Endodermal cell (in vitro differentiated cells): ENCODE measurements at regions not wholly inside any gene's neighbourhood (a gene's known extent, or its start where the extent isn't known, plus 50 kb on each side); places are given as distances from the start of the nearest gene placed in this dataset.
"Not testable (repeated sequence)": the region's sequence is repeated elsewhere in the genome, so short reads cannot be mapped to it uniquely, and the experiment has no call there.

Experiments
- DNase-seq: peaks from one replicate; pipeline ENCODE4 v3.0.0-alpha.2; 2017
- H3K27ac ChIP-seq: 2 replicates; pipeline ENCODE4 v1.5.1; 2013; ENCODE audit warnings: mild to moderate bottlenecking, low read depth, low read length, moderate library complexity
- H3K27me3 ChIP-seq: 2 replicates; pipeline ENCODE4 v1.6.1; 2013; ENCODE audit warnings: mild to moderate bottlenecking, low read length, moderate library complexity; ENCODE audit not compliant: insufficient read depth, control insufficient read depth, poor library complexity, severe bottlenecking
- H3K36me3 ChIP-seq: 2 replicates; pipeline ENCODE4 v1.7.0; 2013; ENCODE audit warnings: mild to moderate bottlenecking, low read length, moderate library complexity; ENCODE audit not compliant: control insufficient read depth, insufficient read depth
- H3K4me1 ChIP-seq: one replicate; pipeline ENCODE4 v1.7.0; 2013; ENCODE audit warnings: low read length; ENCODE audit not compliant: control insufficient read depth, insufficient read depth
- H3K4me3 ChIP-seq: 2 replicates; pipeline ENCODE4 v1.5.1; 2013; ENCODE audit warnings: mild to moderate bottlenecking, low read length, moderate library complexity
- H3K9ac ChIP-seq: 2 replicates; pipeline ENCODE4 v1.6.1; 2013; ENCODE audit warnings: mild to moderate bottlenecking, low read length, moderate library complexity; ENCODE audit not compliant: poor library complexity, severe bottlenecking; ENCODE audit errors: extremely low read depth
- H3K9me3 ChIP-seq: 2 replicates; pipeline ENCODE4 v1.6.1; 2013; ENCODE audit warnings: mild to moderate bottlenecking, low read length, moderate library complexity; ENCODE audit not compliant: control insufficient read depth
- H3K27ac Mint-ChIP-seq: 2 replicates; pipeline ENCODE4 v1.8.0; 2020; ENCODE audit warnings: mixed read lengths
- H3K27me3 Mint-ChIP-seq: 2 replicates; pipeline ENCODE4 v1.8.0; 2021; ENCODE audit warnings: mild to moderate bottlenecking, mixed read lengths; ENCODE audit not compliant: insufficient read depth
- H3K36me3 Mint-ChIP-seq: 2 replicates; pipeline ENCODE4 v1.8.0; 2020; ENCODE audit warnings: low read depth, mixed read lengths
- H3K4me1 Mint-ChIP-seq: 2 replicates; pipeline ENCODE4 v1.8.0; 2020; ENCODE audit warnings: mixed read lengths
- H3K4me3 Mint-ChIP-seq: 2 replicates; pipeline ENCODE4 v1.8.0; 2020; ENCODE audit warnings: mild to moderate bottlenecking, moderate library complexity, mixed read lengths
- H3K9me3 Mint-ChIP-seq: 2 replicates; pipeline ENCODE4 v1.8.0; 2020; ENCODE audit warnings: mild to moderate bottlenecking, mixed read lengths
- CTCF ChIP-seq: fragments of 200-600 bp; sonication (generic); conservative IDR thresholded peaks from 2 replicates; pipeline ENCODE4 v1.5.0; 2021; ENCODE audit warnings: antibody characterized with exemption, mild to moderate bottlenecking
- WGBS, 2 experiments: methylation state at CpG; one replicate each; pipeline versions ENCODE4 v1.1.5 to v1.1.7; 2013; ENCODE audit warnings: missing lambda C conversion rate in 2 of 2, mixed read lengths in 1 of 2; ENCODE audit not compliant: insufficient coverage in 1 of 2, insufficient read length in 1 of 2; 5-methylcytosine and 5-hydroxymethylcytosine counted together

DNA sequence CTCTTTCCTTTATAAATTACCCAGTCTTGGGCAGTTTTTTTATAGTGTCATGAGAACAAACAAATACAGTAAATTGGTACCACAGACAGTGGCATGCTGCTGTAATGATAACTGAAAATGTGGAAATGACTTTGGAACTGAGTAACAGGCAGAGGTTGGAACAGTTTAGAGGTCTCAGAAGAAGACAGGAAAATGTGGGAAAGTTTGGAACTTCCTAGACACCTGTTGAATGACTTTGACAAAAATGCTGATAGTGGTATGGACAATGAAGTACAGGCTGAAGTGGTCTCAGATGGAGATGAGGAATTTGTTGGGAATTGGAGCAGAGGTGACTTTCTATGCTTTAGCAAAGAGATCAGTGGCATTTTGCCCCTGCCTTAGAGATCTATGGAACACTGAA, 1128.4 kb upstream of the POT1 start:
- Histone ChIP-seq H3K27ac (no peak overlapping the region), H3K4me3 (no peak overlapping the region), H3K36me3 (no peaks in the 10 kb centered on the region), H3K9me3 (peaks cover 56% of the 10 kb centered on the region), H3K9ac (no peak overlapping the region), H3K27me3 (no peaks in the 10 kb centered on the region), H3K4me1 (no peaks in the 10 kb centered on the region)
- no peaks in the 10 kb centered on the region for H3K4me1 Mint-ChIP-seq
- no peak overlapping the region for H3K27ac Mint-ChIP-seq
- TF ChIP-seq CTCF: no peak
- H3K27me3 Mint-ChIP-seq: no peaks in the 10 kb centered on the region
- H3K36me3 Mint-ChIP-seq: peaks cover 28% of the 10 kb centered on the region
- no peak overlapping the region for H3K4me3 Mint-ChIP-seq
- DNase-seq: no peak
- H3K9me3 Mint-ChIP-seq: peaks cover 45% of the 10 kb centered on the region

GRCh38 chr7:126056613-126057012, 1127.0 kb upstream of the POT1 start:
- H3K4me1 Mint-ChIP-seq, H3K4me3 Mint-ChIP-seq, H3K27ac ChIP-seq, H3K4me1 ChIP-seq, DNase-seq, H3K4me3 ChIP-seq, H3K27me3 Mint-ChIP-seq, H3K36me3 ChIP-seq, H3K27me3 ChIP-seq, H3K9ac ChIP-seq, H3K27ac Mint-ChIP-seq: not testable (repeated sequence)
- Mint-ChIP-seq H3K36me3 (peaks cover 27% of the 10 kb centered on the region), H3K9me3 (peaks cover 40% of the 10 kb centered on the region)
- peaks cover 43% of the 10 kb centered on the region for H3K9me3 ChIP-seq
- 98 to 100% methylated on average over 3 to 4 of the region's 4 CpGs for whole genome bisulfite sequencing, 2 experiments

- 95% methylated on average over 1 of the region's 1 CpG; no CpG with 5 or more reads in 1 of the 2 experiments for whole genome bisulfite sequencing, 2 experiments
- H3K9me3 Mint-ChIP-seq: peaks cover 19% of the 10 kb centered on the region
These were observed 1122.6 kb upstream of the POT1 start for GRCh38 chr7:126052229-126052628.

More at GRCh38 chr7:126052229-126052628, 1122.6 kb upstream of the POT1 start:
- H3K27me3 Mint-ChIP-seq: no peaks in the 10 kb centered on the region
- no peak overlapping the region for H3K4me3 Mint-ChIP-seq
- Histone ChIP-seq H3K9me3 (peaks cover 12% of the 10 kb centered on the region), H3K36me3 (no peaks in the 10 kb centered on the region), H3K9ac (no peak overlapping the region), H3K4me1 (no peaks in the 10 kb centered on the region), H3K4me3 (no peak overlapping the region), H3K27ac (no peak overlapping the region), H3K27me3 (no peaks in the 10 kb centered on the region)
- no peak for DNase-seq
- no peaks in the 10 kb centered on the region for H3K4me1 Mint-ChIP-seq
- TF ChIP-seq CTCF: no peak
- H3K36me3 Mint-ChIP-seq: peaks cover 9% of the 10 kb centered on the region
- H3K27ac Mint-ChIP-seq: no peak overlapping the region
